ENCODE measurements at regions not wholly inside any gene's neighbourhood (a gene's known extent, or its start where the extent isn't known, plus 50 kb on each side); places are given as distances from the start of the nearest gene placed in this dataset.

- Histone ChIP-seq H3K4me3 (ENCODE audit: insufficient read depth, low read length) (no peak overlapping the region), H2AFZ (ENCODE audit: low read length) (no peak overlapping the region), H3K79me2 (ENCODE audit: insufficient read depth, low read length) (no peaks in the 10 kb centered on the region), H3K27ac (ENCODE audit: low read depth, low read length) (no peak overlapping the region), H3K27me3 (ENCODE audit: insufficient read depth, low read length) (no peaks in the 10 kb centered on the region), H3K9me3 (ENCODE audit: low read depth, low read length) (no peaks in the 10 kb centered on the region), H3K36me3 (ENCODE audit: insufficient read depth, low read length) (no peaks in the 10 kb centered on the region), H4K20me1 (ENCODE audit: insufficient read depth, low read length) (no peaks in the 10 kb centered on the region), H3K4me1 (ENCODE audit: insufficient read depth, low read length) (no peaks in the 10 kb centered on the region), H3K4me2 (ENCODE audit: insufficient read depth, low read length) (no peak overlapping the region)
- no peak for TF ChIP-seq CTCF (IDR thresholded peaks at IDR 0.05; ENCODE audit: extremely low read depth, low read depth, low read length)
- peak; percentile 22 for DNase-seq (ENCODE audit: insufficient read length, low spot score, missing footprints)
Measured at GRCh38 chr18:2173486-2173885, 397.8 kb downstream of the METTL4 start.

GRCh38 chr18:2178036-2178435 lies 393.3 kb downstream of the METTL4 start:
- no peaks in the 10 kb centered on the region for H4K20me1 ChIP-seq (ENCODE audit: insufficient read depth, low read length)
- H3K36me3 ChIP-seq (ENCODE audit: insufficient read depth, low read length), result no peaks in the 10 kb centered on the region
- H3K4me3 ChIP-seq (ENCODE audit: insufficient read depth, low read length), result no peak overlapping the region
- H3K79me2 ChIP-seq (ENCODE audit: insufficient read depth, low read length), result no peaks in the 10 kb centered on the region
- no peaks in the 10 kb centered on the region for H3K27me3 ChIP-seq (ENCODE audit: insufficient read depth, low read length)
- H2AFZ ChIP-seq (ENCODE audit: low read length), result no peak overlapping the region
- no peak overlapping the region for H3K27ac ChIP-seq (ENCODE audit: low read depth, low read length)
- H3K4me2 ChIP-seq (ENCODE audit: insufficient read depth, low read length), result no peak overlapping the region
- no peak for DNase-seq (ENCODE audit: insufficient read length, low spot score, missing footprints)
- H3K9me3 ChIP-seq (ENCODE audit: low read depth, low read length), result no peaks in the 10 kb centered on the region
- TF ChIP-seq CTCF (IDR thresholded peaks at IDR 0.05; ENCODE audit: extremely low read depth, low read depth, low read length), result no peak
- no peaks in the 10 kb centered on the region for H3K4me1 ChIP-seq (ENCODE audit: insufficient read depth, low read length)

- H2AFZ ChIP-seq (ENCODE audit: low read length), result no peak overlapping the region
- H3K4me2 ChIP-seq (ENCODE audit: insufficient read depth, low read length), result no peak overlapping the region
- no peak overlapping the region for H3K27ac ChIP-seq (ENCODE audit: low read depth, low read length)
- H3K79me2 ChIP-seq (ENCODE audit: insufficient read depth, low read length), result no peaks in the 10 kb centered on the region
- no peaks in the 10 kb centered on the region for H3K36me3 ChIP-seq (ENCODE audit: insufficient read depth, low read length)
- no peaks in the 10 kb centered on the region for H3K27me3 ChIP-seq (ENCODE audit: insufficient read depth, low read length)
- no peaks in the 10 kb centered on the region for H3K4me1 ChIP-seq (ENCODE audit: insufficient read depth, low read length)
- no peak for DNase-seq (ENCODE audit: insufficient read length, low spot score, missing footprints)
- H3K9me3 ChIP-seq (ENCODE audit: low read depth, low read length), result no peaks in the 10 kb centered on the region
- no peak overlapping the region for H3K4me3 ChIP-seq (ENCODE audit: insufficient read depth, low read length)
- no peaks in the 10 kb centered on the region for H4K20me1 ChIP-seq (ENCODE audit: insufficient read depth, low read length)
- no peak for TF ChIP-seq CTCF (IDR thresholded peaks at IDR 0.05; ENCODE audit: extremely low read depth, low read depth, low read length)
Measured at GRCh38 chr18:2179498-2180183, 391.7 kb downstream of the METTL4 start.

GRCh38 chr18:2180586-2180985 lies 390.7 kb downstream of the METTL4 start:
- no peak overlapping the region for H3K4me2 ChIP-seq (ENCODE audit: insufficient read depth, low read length)
- no peak overlapping the region for H3K4me3 ChIP-seq (ENCODE audit: insufficient read depth, low read length)
- no peak for DNase-seq (ENCODE audit: insufficient read length, low spot score, missing footprints)
- no peak overlapping the region for H3K27ac ChIP-seq (ENCODE audit: low read depth, low read length)
- no peaks in the 10 kb centered on the region for H3K9me3 ChIP-seq (ENCODE audit: low read depth, low read length)
- H3K79me2 ChIP-seq (ENCODE audit: insufficient read depth, low read length), result no peaks in the 10 kb centered on the region
- no peaks in the 10 kb centered on the region for H3K4me1 ChIP-seq (ENCODE audit: insufficient read depth, low read length)
- H3K27me3 ChIP-seq (ENCODE audit: insufficient read depth, low read length), result no peaks in the 10 kb centered on the region
- H2AFZ ChIP-seq (ENCODE audit: low read length), result no peak overlapping the region
- no peaks in the 10 kb centered on the region for H4K20me1 ChIP-seq (ENCODE audit: insufficient read depth, low read length)
- H3K36me3 ChIP-seq (ENCODE audit: insufficient read depth, low read length), result no peaks in the 10 kb centered on the region
- TF ChIP-seq CTCF (IDR thresholded peaks at IDR 0.05; ENCODE audit: extremely low read depth, low read depth, low read length), result no peak

Data from osteoblast (primary cell).